Esophagus mucosa (tissue), 1 donor: ENCODE measurements at regions not wholly inside any gene's neighbourhood (a gene's known extent, or its start where the extent isn't known, plus 50 kb on each side); places are given as distances from the start of the nearest gene placed in this dataset.

Source experiments
- ATAC-seq: fragments of 200-7000 bp; cut with Tn5 transposase; one replicate; pipeline ENCODE4 v1.9.1; 2020
- donor health status: DM: yes; HTN: yes; CAD: no.

DNA sequence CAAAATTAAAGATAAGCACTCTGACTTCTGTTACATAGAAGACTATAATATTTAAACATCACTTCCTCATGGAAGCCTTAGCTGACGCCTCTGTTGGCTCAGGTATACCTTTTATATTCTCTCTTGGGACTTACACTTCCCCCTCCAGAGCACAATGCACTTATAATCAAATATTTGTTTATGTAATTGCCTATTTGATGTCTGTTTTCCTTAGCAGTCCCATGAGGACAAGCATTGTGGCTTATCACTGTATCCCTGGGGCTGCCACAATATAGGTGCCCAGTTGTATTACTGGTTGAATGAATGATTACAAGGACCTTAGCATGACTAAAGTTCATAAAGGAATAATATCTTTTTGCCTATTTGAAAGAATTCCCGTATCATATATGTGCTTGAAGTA is 186.7 kb upstream of the VGLL2 start:
- no peak for ATAC-seq

DNA sequence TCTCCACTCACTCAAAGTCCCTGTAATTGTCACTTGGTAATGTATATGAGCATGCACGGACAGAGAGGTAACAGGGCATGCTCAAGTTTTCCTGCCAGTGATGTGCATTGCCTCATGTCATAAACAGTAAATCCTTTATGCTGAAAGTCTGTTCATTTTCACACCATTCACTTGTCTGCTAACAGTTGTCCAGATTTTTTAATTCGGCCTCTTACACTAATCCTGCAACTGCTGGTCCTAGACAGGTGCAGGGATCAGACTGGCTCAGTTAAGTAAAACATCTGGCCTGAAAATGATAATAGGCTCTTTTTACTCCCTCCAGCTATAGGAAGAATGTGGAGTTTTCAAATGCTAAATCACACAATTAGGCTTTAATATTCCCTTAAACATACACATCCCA is 185.4 kb upstream of the VGLL2 start:
- no peak for ATAC-seq

DNA sequence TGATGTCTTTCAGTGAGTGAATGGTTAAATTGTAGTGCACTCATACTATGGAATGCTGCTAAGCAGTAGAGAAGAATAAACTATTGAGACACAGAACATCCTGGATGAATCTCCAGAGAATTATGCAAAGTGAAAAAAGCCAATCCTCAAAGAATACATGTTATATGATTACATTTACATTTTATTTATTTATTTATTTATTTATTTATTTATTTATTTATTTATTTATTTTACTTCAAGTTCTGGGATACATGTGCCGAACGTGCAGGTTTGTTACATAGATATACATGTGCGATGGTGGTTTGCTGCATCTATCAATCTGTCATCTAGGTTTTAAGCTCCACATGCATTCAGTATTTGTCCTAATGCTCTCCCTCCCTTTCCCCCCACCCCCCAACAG is 175.8 kb upstream of the VGLL2 start:
- no peak for ATAC-seq

DNA sequence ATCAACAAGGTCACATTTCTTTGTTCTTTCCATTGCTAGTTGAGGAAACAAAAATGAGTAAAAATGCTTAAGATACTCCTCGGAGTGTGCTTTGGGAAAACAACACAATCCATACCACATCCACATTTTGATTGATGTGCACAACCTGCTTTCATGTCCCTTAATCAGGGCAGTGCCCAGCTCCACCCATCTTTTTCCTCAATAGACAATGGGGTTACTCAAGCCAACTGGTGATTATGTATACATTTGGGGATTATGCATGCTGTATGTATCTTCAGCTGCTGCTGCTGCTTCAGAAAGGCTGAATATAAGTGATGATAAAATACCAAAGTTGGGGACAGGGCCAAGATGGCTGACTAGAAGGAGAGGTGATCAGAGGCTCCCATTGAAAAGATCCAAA is 155.2 kb upstream of the VGLL2 start:
- peak; percentile 31 for ATAC-seq

DNA sequence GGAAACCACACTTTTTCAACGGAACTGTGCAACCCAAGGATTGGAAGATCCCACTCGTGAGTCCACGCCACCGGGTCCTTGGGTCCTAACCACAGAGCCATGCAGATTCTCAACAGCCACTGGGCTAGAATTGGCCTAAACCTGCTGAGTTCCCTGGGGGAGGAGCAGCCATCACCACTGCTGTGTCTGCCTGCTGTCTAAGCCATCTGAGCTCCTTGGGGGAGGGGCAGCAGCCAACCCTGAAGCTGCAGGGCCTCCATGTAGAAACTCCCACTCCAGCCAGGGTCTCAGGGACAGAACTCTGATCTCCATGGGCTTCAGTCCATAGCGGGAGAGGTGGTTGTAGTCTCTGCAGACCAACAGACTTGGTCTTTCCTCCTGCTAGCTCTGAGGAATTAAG is 154.6 kb upstream of the VGLL2 start:
- ATAC-seq, result no peak

DNA sequence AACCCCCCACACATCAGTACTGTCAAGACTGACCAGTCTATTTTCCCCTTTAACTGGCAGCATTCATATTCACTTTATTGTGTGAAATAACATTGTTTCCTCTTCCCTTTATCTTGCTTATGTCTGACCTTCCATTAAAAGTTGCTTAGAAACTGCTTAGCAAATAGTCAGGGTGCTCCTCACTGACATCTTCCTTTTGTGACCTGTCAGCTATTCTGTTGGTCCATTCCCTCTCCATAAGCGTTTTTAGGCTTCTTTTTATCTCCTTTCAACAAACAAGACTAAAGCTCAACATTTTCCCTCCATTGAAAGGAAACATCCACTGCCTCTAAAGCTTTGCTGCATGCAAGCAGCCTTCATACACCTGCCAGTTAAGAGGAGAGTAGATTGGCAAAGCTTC is 147.7 kb upstream of the VGLL2 start:
- no peak for ATAC-seq

DNA sequence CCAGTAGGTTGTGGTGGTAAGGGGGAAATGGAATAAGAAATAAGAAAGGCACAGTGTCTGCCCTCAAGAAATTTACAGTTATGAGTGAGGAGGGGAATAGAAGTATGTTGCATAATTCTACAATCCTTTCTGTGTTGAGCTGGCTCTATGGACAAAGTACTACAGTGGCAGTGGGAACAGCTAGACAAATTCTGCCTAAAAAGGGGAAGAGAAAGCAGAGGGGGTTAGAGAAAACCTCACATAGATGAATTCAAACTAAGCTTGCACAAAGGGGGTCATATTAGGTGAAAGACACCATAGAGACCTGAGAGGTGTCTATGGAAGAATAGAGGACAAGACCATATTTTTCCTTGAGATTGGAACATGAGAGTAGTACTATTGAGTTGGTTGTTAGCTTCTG is 146.9 kb upstream of the VGLL2 start:
- no peak for ATAC-seq

DNA sequence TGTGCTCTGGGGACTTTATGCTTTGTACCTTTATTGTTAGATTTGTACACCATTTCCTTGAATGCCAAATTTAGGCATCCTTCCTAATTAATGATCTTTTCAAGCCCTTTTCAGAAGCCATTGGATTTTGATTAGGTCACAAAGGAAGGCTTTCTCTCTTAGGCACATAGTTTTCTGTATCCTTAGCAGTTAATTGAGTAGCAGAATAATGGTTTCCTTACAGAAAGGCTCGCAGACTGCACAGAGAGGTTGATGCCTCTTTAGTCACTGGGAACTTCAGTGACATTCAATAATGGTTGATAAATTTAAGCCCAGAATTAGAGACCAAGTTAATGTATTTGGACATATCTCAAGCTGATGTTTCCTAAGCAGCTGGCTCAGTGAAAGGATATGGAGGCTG is 139.1 kb upstream of the VGLL2 start:
- no peak for ATAC-seq

DNA sequence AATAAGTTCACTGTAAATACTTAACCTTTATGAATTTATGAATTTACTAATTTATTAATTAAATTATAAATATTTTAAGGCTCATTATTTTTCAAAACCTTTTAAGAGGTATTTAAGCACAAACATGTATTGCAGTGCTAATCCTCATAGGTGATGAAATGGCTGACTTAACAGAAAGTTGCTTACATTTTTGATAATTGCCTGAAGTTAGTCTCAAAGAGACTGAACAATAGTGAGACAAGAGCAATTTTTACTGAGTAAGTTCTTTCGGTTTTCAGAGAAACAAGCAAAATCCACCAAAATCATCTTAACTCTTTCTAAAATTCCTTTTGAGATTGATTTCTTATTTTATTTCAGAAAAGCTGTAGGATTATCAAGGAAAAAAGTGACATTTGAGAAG is 137.3 kb upstream of the VGLL2 start:
- no peak for ATAC-seq

DNA sequence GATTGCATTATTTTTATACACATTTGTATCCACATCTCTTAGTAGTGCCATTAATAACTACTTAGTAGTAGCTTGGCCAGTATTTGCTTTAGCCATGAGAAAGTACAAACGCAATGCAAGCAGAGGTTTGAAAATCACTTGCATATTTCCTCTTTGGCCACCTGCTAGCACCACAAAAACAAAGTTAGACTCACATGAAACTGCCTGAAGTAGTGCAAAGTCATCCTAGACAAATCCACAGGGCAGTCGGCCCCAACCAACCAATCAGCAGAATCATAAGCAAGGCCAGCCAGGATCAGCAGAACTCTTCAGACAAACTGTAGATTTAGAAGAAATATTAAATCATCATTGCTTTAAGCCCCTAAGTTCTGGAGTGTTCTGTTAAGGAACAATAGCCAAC is 135.2 kb upstream of the VGLL2 start:
- no peak for ATAC-seq

DNA sequence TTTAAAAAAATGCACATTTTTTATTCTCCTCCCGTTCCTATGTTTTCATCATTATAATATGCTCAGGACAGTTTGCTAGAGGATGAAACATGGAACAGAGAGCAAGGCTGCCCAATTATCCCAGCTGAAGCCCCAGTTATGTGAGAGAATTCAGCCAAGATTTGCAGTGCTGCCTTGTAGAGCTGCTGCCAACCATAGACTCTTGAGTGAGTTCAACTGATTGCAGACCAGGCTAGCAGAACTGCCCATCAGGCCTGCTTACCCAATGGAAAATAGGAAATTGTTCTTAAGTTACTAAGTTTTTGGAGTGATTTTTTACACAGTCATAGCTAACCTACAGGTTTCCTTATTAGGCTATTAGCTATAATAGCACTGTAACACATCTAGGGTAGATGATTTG is 128.7 kb upstream of the VGLL2 start:
- no peak for ATAC-seq

DNA sequence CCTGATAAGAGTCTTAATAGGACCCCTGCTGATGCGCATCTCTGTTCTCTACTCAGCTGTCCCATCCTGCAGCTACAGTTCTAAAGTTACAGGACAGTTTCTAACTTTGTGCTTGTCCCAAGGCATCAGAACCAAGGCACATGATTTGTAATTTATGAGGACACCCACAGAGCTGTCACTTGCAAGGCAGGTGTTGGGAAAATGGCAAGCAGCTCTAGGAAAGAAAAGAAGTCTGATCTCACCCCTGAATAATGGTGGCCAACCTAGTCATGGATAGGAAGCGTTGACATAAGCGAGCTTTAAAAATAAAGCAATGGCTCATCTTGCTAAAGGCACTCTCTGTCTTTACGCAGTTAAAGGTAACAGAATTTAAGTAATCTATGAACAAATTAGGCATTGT is 127.6 kb upstream of the VGLL2 start:
- ATAC-seq, result no peak

DNA sequence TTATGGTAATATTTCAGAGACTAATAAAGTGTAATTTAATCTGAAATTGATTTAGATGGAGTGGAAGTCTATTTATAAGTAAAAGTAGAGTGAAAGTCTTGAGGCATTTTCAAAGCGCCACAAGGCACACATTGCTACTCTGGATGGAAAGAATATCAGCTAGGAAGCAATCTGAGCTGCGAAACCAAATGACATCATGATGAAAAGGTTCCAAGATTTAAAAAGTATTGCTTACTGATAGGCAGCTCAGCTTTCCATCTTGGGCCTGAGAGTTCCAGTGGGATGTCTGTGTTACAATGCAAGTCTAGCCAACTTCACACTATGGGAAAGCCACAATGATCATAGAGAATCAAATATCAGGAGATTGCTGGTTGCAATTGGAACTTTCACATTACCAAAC is 126.9 kb upstream of the VGLL2 start:
- ATAC-seq, result no peak

DNA sequence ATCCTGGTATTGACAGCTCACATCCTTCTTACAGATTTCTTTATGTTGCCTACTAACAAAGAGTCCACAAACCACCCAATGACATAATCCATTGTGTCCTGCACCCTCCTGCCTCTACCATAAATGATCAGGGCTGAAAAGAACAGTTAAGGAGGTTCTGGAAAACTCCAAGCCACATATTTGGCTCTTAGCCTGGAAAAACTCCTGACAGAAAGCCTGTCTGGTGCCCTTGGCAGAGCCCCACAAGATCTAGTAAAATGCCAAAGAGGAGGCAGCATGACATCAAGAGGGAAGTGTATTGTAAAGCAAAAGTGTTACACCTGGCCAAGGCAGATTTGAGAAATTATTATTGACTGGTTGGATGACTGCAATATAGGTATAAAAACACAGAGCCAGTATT is 126.4 kb upstream of the VGLL2 start:
- ATAC-seq, result no peak

DNA sequence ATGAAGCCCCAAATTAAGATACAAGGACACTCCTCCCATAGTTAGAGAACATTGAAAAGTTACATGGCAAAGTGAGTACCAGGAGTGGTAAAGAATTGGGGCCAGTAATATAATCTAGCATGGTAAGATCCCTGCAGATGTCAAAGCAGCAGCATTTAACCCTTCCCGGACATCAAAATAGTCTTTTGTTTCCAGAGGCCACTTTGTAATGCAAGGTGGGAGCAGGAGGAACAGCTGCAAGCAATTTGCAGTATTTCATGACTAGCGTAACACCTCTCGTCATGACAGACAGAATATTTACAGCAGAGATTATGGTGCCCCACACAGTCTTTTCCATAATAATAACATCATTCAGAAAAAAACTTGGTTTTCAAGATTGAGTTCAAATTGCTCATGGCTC is 123.2 kb upstream of the VGLL2 start:
- no peak for ATAC-seq

DNA sequence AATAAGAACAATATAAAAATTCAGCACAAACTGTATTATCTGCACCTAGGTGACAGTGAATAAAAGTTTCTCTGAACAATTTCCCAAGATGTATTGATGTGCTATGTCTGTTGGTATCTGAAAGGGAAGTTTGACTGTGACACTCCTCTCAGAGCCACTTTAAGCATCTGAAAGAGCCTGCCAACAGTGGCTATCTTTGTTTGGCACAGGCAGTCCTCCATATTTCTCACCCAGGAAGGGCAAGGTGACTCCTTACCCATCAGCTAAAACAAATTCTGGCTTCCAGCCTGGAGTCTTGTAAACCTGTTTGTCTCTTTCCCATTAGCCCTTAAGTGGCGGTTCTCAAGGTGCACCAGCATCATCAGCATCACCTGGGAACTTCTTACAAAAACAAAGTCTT is 122.4 kb upstream of the VGLL2 start:
- ATAC-seq, result no peak

DNA sequence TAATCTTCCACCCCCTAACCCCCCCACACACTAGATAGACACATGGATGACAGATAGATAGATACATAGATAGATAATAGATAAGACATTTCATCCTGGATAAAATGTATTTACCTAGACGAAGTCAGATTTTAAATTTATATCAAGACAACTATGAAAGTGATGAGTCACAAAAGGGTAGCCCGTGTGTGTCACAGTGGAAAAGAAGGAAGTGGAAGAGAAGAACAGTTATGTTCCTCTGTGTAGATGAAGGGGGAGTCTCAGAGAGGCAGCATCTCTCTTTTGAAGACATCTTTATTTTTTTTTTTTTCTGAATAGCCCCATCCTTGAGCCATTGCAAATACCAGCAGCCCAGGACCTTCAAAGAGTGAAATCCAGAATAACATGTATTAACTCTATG is 121.7 kb upstream of the VGLL2 start:
- ATAC-seq, result no peak

DNA sequence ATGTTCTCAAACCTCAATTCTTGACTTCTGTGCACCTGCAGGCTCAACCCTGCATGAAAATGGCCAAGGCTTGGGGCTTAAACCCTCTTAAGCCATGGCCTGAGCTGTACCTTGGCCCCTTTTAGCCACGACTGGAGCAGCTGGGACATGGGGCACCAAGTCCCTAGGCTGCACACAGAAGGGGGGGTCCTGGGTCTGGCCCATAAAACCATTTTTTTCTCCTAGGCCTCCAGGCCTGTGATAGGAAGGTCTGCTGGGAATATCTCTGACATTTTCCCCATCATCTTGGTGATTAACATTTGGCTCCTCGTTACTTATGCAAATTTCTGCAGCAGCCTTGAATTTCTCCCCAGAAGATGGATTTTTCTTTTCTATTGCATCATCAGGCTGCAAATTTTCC is 119.4 kb upstream of the VGLL2 start:
- no peak for ATAC-seq

DNA sequence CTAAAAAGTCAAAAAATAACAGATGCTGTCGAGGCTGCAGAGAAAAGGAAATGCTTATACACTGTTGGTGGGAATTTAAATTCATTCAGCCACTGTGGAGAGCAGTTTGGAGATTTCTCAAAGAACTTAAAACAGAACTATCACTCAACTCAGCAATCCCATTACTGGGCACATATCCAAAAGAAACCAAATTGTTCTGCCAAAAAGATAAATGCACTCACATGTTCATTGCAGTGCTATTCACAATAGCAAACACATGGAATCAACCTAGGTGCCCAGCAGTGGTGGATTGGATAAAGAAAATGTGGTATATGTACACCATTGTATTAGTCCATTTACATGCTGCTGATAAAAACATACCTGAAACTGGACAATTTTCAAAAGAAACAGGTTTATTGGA is 116.0 kb upstream of the VGLL2 start:
- no peak for ATAC-seq

DNA sequence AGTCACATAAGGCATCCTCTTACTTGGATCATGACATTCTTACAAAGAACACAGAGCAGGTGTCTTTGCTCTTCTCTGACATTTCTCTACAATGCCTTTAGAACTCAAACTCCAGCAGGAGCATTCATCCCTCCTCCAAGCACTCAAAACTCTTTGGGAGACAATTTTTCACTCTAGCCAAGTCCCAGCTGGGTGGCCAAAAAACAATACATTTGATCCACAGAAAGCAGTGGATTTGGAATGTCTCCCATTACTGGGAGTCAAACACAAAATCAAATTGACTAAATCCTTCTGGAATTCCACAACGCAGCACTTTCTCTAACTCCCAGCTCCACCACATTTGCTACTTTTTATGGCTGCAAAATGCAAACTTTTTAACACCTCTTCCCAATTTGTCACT is 108.6 kb upstream of the VGLL2 start:
- no peak for ATAC-seq

DNA sequence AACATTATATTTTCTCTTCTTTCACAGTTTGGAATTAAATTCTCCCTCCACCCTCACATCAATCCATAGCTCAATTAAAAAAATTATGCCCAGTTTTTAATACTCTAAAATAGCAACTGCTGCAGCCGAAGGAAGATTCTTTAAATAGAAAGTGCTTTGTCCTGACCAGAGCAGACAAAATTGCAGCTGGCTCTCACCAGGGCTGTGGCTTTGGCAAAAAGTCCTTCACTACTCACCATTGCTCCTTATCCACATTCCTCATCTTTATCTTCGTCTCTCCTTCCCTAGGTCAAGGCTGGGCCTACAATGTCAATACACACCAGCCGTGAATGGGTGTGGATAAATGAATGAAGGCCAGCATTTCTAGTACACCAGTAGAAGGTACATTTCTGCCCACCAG is 107.9 kb upstream of the VGLL2 start:
- no peak for ATAC-seq

DNA sequence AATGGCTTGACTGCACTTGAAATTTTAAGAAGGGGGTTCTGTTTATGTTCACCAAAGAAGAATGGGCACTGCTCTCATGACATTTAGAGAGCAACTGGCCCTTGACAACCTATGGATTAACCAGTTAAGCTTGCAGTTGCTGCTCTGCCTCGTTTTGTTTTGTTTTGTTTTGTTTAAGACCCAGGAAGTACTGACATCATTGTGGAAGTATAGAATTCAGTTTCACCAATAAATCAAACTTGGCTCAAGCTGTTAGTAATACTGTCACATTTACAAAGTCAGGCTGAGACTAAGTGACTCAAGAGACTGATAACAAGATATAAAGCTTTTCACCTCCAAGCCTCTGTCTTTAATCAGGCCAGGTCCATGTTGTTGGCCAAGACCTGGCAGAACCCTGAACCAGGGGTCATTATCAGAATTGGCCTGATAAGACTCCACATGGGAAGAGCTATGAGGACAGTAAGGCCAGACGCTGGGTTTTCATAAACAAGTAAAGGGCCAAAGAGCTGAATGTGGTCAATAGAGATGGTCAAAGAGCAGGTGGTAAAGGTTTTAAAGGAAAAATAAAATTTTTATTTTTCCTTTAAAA is 99.4 kb upstream of the VGLL2 start:
- ATAC-seq, result peak; percentile 39

DNA sequence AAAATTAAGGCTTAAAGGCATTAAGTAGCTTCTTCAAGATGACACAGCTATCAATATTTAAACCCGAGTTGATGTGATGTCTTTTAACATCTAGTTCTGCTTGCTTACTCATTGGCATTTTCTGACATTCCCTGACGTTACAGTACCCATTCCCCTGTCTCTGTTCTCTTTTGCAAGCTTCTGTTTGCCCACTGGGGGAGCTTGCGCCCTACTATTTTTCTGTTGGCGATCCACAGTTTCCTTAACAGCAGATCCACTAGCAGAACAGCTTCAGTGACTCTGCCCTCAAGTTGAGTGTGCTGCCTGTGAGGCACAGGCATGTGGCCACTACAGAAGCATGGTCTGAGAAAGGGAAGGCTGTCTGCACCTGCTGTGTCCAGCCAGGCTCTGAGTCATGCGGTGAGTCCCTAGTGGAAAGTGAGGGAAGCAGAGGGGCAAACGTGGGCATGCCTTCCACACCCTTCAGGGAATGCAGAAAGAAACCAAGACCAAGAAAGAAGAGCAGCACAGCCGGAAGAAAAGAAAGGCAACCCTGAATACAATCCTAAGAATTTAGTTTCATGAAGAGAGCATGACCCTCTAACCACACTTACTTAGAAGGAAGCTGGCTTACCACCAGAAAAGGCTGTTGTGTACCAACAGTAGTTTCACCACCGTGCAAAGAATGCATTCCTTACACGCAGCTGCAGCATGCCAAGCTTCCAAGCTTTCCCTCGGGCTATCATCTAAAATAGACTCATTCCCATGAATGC is 97.7 kb upstream of the VGLL2 start:
- peak; percentile 89 for ATAC-seq

DNA sequence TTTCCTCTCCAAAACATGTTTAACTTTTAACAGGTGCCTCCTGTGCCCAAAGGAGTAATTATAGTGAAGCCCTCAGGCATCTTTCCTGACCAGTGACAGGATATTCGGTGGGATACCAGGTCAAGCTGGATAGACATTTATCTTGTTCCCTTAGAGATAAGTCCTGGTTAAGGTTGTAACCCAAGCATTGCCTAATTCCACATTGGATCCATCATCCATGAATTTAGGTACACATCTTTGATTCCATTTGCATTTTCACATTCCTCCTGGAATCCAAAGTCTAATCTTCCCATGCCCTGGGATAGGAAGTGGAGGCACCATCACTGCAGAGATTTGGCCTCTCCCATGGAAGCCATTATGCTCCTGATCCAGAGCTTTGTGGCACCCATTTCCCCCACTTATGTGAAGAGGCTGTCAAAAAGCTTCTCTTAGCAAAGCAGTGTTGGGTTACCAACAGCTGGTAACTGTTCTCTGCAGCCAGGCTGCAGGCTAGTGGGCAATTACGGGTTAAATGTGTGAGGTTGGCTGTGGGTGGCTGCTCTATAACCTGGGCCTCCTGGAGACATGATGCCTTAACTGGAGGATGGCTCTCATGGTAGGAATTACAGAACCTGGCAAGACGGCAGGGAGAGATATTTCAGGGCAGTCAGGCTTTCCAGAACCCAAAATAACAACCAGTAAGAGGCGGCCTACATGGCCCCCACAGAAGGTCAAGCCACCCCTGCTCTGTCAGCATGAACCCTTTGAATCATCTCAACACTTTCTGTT is 96.9 kb upstream of the VGLL2 start:
- ATAC-seq, result no peak
